Osteoblast (primary cell): ENCODE measurements at regions not wholly inside any gene's neighbourhood (a gene's known extent, or its start where the extent isn't known, plus 50 kb on each side); places are given as distances from the start of the nearest gene placed in this dataset.

Experiments used
- DNase-seq: peaks from one replicate; pipeline ENCODE4 v3.0.0; 2011; ENCODE audit warnings: low spot score, mixed read lengths; ENCODE audit not compliant: insufficient read length; ENCODE audit errors: missing footprints
- H2AFZ ChIP-seq: 2 replicates; pipeline ENCODE4 v1.6.0; 2011; ENCODE audit warnings: mild to moderate bottlenecking, low read length
- H3K27ac ChIP-seq: 2 replicates; pipeline ENCODE4 v1.5.1; 2011; ENCODE audit warnings: mild to moderate bottlenecking, low read depth, low read length, moderate library complexity
- H3K27me3 ChIP-seq: 2 replicates; pipeline ENCODE4 v1.6.0; 2012; ENCODE audit warnings: mild to moderate bottlenecking, control low read depth, inconsistent platforms, low read length, moderate library complexity; ENCODE audit not compliant: insufficient read depth
- H3K36me3 ChIP-seq: 2 replicates; pipeline ENCODE4 v1.5.1; 2011; ENCODE audit warnings: mild to moderate bottlenecking, low read length, control low read depth, moderate library complexity; ENCODE audit not compliant: insufficient read depth
- H3K4me1 ChIP-seq: 2 replicates; pipeline ENCODE4 v1.5.1; 2011; ENCODE audit warnings: mild to moderate bottlenecking, low read length, control low read depth, moderate library complexity; ENCODE audit not compliant: insufficient read depth
- H3K4me2 ChIP-seq: 2 replicates; pipeline ENCODE4 v1.6.0; 2011; ENCODE audit warnings: mild to moderate bottlenecking, low read length; ENCODE audit not compliant: insufficient read depth
- H3K4me3 ChIP-seq: fragments of 200-600 bp; sonication (generic); 3 replicates; pipeline ENCODE4 v1.5.1; 2012; ENCODE audit warnings: mild to moderate bottlenecking, low read length, inconsistent platforms; ENCODE audit not compliant: insufficient read depth
- H3K79me2 ChIP-seq: 2 replicates; pipeline ENCODE4 v1.6.0; 2012; ENCODE audit warnings: mild to moderate bottlenecking, low read length, control low read depth, inconsistent platforms; ENCODE audit not compliant: insufficient read depth
- H3K9me3 ChIP-seq: 2 replicates; pipeline ENCODE4 v1.5.1; 2011; ENCODE audit warnings: low read depth, low read length, control low read depth
- H4K20me1 ChIP-seq: 2 replicates; pipeline ENCODE4 v1.6.0; 2012; ENCODE audit warnings: mild to moderate bottlenecking, low read length, control low read depth; ENCODE audit not compliant: insufficient read depth
- TF ChIP-seq, protein P1 (sequence below): IDR thresholded peaks from 2 replicates; pipeline ENCODE4 v1.5.1; 2011; ENCODE audit warnings: mild to moderate bottlenecking, low read depth, low read length, moderate library complexity; ENCODE audit errors: extremely low read depth

DNA sequence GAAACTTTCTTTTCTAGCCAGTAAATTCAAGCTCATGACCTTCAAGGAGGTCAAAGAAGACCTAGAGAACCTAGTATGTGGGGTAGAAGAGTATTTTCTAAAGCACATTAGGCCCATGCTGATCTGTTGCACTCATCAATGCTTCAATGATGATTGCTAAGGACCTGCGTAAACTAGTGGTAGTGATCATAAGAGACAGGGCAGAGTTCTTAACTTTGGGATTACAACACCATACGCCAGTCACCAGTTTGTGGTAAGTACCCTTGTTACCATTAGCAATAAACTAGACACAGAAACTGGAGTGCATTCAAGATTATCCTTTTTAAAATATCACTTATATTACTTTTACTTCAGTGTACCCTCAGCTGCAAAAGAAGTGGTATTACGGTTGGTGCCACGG lies 490.3 kb downstream of the BUD13 start:
- no peaks in the 10 kb centered on the region for H3K36me3 ChIP-seq
- H2AFZ ChIP-seq, result no peak overlapping the region
- no peaks in the 10 kb centered on the region for H3K27me3 ChIP-seq
- no peak overlapping the region for H3K27ac ChIP-seq
- DNase-seq, result no peak
- H3K9me3 ChIP-seq, result no peaks in the 10 kb centered on the region
- no peaks in the 10 kb centered on the region for H4K20me1 ChIP-seq
- TF ChIP-seq, protein P1, sequence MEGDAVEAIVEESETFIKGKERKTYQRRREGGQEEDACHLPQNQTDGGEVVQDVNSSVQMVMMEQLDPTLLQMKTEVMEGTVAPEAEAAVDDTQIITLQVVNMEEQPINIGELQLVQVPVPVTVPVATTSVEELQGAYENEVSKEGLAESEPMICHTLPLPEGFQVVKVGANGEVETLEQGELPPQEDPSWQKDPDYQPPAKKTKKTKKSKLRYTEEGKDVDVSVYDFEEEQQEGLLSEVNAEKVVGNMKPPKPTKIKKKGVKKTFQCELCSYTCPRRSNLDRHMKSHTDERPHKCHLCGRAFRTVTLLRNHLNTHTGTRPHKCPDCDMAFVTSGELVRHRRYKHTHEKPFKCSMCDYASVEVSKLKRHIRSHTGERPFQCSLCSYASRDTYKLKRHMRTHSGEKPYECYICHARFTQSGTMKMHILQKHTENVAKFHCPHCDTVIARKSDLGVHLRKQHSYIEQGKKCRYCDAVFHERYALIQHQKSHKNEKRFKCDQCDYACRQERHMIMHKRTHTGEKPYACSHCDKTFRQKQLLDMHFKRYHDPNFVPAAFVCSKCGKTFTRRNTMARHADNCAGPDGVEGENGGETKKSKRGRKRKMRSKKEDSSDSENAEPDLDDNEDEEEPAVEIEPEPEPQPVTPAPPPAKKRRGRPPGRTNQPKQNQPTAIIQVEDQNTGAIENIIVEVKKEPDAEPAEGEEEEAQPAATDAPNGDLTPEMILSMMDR, result no peak
- no peaks in the 10 kb centered on the region for H3K79me2 ChIP-seq
- H3K4me2 ChIP-seq, result no peak overlapping the region
- no peak overlapping the region for H3K4me3 ChIP-seq
- H3K4me1 ChIP-seq, result no peaks in the 10 kb centered on the region

DNA sequence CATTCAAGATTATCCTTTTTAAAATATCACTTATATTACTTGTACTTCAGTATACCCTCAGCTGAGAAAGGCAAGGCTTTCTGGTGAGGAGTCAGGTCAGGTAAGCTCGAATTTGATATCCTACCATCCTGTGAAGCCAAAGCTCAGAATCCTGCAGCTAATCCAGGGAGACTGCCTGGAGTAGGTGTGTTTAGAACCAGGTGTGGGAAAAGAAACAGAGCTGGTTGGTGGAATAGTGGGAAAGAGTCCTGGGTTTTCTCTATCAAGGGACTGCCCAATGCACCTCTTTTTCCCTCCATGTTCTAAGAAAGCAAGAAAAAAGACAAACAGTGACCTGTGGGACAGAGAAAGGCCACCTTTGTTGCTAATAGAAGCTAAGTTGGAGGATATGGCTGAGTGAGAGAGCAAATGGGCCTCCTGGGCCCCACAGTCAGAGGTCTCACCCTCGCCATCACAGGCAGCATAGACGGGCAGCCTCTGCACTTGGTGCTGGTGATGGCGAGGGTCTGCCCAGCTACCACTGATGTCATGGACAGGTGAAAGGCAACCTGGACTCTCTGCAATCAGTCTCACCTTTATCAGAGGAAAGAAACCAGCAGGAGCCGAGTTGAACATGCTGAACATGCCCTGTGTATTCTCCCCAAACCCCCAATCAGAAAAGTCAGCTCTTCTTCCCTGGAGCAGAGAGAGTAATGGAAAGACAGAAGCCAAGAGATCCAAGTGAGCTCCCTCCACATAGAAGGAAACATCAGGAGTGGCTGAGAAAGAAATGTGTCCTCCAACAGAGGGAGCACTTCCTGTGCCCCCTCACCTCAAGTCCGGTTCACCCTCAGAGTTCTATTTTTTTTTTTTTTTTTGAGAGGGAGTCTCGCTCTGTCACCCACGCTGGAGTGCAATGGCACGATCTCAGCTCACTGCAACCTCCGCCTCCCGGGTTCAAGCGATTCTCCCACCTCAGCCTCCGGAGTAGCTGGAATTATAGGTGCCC lies 491.3 kb downstream of the BUD13 start:
- TF ChIP-seq, protein P1, result no peak
- no peak overlapping the region for H3K4me2 ChIP-seq

DNA sequence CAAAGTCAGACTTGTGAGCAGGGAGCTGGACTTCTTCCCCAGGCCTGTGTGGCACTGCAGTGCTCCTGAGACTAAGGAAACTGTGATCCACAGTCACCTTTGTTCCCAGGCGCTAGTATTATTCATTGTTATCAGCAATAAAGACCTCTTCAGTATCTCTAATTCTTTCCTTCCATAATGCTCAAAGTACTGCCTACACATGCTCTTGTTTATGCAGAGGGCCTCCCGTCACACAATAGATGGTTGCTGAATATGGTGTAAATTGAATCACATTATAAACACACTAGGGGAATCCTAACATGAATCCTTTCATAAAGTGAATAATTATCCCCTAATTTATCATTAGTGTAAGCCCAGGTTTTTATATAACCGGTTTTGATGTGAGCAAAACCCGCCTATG lies 493.3 kb downstream of the BUD13 start:
- TF ChIP-seq, protein P1, result no peak
- Histone ChIP-seq H3K4me1 (no peaks in the 10 kb centered on the region), H3K27ac (no peak overlapping the region), H3K27me3 (no peaks in the 10 kb centered on the region), H2AFZ (no peak overlapping the region), H4K20me1 (no peaks in the 10 kb centered on the region), H3K79me2 (no peaks in the 10 kb centered on the region), H3K9me3 (no peaks in the 10 kb centered on the region), H3K36me3 (no peaks in the 10 kb centered on the region), H3K4me2 (no peak overlapping the region), H3K4me3 (no peak overlapping the region)
- peak; percentile 46 for DNase-seq

More for the DNA sequence above, 491.3 kb downstream of the BUD13 start:
- Histone ChIP-seq H3K9me3 (no peaks in the 10 kb centered on the region), H3K36me3 (no peaks in the 10 kb centered on the region), H2AFZ (no peak overlapping the region), H3K4me1 (no peaks in the 10 kb centered on the region), H3K27ac (no peak overlapping the region), H3K27me3 (no peaks in the 10 kb centered on the region), H3K79me2 (no peaks in the 10 kb centered on the region), H4K20me1 (no peaks in the 10 kb centered on the region), H3K4me3 (no peak overlapping the region)
- peak; percentile 60 for DNase-seq

DNA sequence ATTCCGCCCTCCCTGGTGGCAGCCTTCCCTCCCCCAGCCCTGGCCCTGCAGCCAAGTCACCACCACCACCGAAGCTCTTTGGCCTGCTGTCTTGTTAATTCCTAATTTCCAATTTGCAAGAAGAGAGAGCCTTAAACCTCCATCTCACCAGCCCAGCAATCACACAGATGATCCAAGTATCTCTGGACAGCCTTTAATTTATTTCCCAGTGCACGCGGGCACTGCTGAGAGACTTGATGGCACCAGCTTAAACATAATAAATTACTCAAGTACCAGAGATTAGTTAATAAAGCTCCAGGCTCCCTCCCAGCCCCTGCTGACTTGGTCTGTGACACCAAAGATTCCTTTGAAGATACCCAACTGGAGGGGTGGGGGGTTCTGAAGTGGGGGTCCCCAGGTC lies 494.7 kb downstream of the BUD13 start:
- no peaks in the 10 kb centered on the region for H4K20me1 ChIP-seq
- no peaks in the 10 kb centered on the region for H3K36me3 ChIP-seq
- H3K9me3 ChIP-seq, result no peaks in the 10 kb centered on the region
- TF ChIP-seq, protein P1, result no peak
- DNase-seq, result no peak
- no peak overlapping the region for H3K4me2 ChIP-seq
- no peaks in the 10 kb centered on the region for H3K79me2 ChIP-seq
- no peaks in the 10 kb centered on the region for H3K4me1 ChIP-seq
- H3K27me3 ChIP-seq, result no peaks in the 10 kb centered on the region
- no peak overlapping the region for H3K27ac ChIP-seq
- no peak overlapping the region for H3K4me3 ChIP-seq
- H2AFZ ChIP-seq, result no peak overlapping the region
